ENCODE measurements at regions not wholly inside any gene's neighbourhood (a gene's known extent, or its start where the extent isn't known, plus 50 kb on each side); places are given as distances from the start of the nearest gene placed in this dataset.

- DNase-seq (ENCODE audit: low spot score): no peak
Observed at GRCh38 chrY:15510288-15510687, 986.0 kb downstream of the NLGN4Y start.

DNA sequence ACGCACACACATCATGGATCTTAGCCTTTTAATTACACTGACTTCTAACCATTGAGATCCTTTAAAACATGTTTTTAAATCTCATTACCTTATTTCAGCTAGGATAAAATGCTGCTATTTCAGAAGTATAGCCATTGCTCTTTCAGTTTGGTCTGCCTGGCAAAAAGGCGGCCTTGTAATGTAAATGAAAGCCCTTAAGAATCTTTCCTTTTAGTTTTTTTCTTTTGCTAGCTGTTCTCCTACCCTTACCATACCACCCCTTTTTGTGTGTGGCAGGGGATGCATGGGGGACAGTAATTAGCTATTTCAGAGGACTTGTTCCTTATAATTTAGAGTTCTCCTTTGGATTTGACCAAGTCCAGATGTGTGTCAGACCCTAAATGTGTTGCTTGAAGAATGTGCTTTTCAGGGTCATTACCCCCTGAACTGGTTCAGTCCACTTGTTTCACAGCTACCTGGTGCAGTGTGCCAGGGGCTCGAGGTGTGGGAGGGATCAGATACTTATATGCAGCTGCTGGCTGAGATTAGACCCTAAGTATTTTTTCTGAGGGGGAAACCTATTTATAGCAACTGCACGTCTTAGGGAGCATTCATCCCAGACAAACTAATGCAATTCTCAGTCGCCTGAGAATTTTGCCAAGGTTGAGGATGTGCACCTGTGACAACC lies 986.8 kb downstream of the NLGN4Y start:
- no peak for DNase-seq (ENCODE audit: low spot score)

GRCh38 chrY:15535131-15535530 lies 1010.8 kb downstream of the NLGN4Y start:
- no peak for DNase-seq (ENCODE audit: low spot score)

- no peak for DNase-seq (ENCODE audit: low spot score)
Observed at GRCh38 chrY:15535784-15536511, 1011.6 kb downstream of the NLGN4Y start.

DNA sequence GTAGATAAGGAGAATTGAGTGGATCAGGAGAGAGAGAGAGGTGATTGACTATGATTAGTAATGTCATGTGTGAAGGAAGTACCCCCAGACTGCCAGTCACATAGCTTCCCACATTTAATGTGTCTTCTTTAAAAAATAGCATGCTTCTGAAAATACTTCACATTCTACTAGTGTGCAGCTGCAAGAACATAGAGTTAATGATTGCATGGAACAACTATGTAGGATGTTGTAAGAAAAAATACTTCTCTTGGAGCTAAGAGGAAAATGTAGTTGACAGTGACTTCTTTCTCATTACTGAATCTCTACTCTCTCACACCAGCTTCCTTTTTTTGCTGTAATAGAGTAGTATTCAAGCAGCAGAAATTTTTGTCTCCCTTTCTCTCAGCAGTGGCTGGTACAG lies 1016.2 kb downstream of the NLGN4Y start:
- DNase-seq (ENCODE audit: low spot score): no peak

DNA sequence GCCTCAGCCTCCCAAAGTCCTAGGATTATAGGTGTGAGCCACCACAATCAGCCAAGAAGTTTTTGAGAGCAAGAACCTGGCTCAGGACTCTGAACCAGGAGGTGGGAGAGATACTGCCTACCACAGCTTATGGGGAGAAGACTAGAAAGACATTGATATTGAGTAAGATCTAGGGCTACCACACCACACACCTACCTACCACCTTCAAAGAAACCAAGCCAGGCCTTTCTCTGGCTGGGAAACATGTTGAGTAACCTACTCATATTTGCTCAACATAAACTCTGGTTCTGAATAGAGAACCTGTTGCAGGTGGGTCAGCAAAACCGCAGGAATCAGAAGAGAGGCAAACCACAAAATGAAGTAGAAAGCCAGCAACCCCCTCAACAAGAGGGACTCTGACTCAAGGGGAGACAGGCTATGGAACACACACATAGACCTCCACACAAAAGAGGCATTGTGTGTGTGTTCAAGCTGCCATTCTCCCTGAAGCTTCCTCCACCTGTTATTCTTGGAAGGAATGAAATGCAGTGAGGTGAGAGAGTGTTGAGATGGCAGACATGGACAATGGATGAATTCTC lies 1021.9 kb downstream of the NLGN4Y start:
- no peak for DNase-seq (ENCODE audit: low spot score)

GRCh38 chrY:15552074-15552473 lies 1027.7 kb downstream of the NLGN4Y start:
- DNase-seq (ENCODE audit: low spot score): no peak

DNA sequence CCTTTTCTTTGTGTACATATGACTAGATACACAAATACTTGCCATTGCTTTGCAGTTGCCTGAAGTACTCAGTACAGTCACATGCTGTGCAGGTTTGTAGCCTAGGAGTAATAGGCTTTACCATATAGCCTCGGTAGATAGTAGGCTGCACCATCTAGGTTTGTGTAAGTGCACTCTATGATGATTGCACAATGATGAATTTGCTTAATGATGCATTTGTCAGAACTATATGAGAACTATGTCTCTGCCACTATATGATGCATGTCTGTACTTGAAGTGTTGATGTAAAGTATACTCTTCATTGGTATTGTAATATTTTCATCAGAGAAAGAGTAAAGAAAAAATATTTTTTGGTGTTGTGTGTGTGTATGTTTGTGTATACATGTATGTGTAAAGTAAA lies 1030.7 kb downstream of the NLGN4Y start:
- DNase-seq (ENCODE audit: low spot score): no peak

DNA sequence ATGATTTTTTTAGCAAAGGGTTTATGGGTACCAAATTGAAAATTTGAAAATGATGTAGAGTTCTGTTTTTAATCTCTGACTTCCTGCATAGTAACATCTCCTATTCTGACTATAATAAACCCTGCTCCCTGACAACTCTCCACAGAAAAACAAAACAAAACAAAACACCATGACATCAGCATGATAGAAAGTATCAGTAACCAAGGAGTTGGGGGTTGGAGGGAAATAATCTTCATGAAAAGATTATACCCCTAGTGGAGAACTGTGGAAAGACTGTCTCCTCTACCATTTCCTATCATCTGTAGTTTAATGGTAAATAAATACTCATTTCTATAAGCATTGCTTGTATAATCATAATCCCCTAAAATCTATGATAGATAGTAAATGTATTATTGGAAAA lies 1034.8 kb downstream of the NLGN4Y start:
- no peak for DNase-seq (ENCODE audit: low spot score)

- DNase-seq (ENCODE audit: low spot score): no peak
Observed at GRCh38 chrY:15560840-15561239, 1036.5 kb downstream of the NLGN4Y start.

- DNase-seq (ENCODE audit: low spot score): no peak
Observed at GRCh38 chrY:15561501-15562289, 1037.4 kb downstream of the NLGN4Y start.

DNA sequence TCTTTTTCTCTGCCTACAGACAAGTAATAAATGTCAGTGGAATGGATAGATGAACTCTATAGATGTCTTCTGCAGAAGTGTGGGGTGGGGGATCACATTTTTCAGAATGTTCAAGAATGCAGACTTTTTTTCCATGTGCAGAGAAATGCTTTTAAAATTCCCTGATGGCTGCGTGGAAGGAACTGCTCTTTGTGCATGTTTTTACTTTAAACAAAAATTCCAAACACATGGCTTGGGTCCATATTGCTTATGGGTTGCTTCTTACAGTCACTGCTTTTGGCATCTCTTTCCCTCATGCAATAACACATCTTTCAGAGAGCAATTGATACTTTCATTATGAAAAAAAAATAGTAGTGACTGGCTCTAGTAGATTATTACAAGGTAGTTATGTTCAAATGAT lies 1053.6 kb downstream of the NLGN4Y start:
- DNase-seq (ENCODE audit: low spot score): no peak

DNA sequence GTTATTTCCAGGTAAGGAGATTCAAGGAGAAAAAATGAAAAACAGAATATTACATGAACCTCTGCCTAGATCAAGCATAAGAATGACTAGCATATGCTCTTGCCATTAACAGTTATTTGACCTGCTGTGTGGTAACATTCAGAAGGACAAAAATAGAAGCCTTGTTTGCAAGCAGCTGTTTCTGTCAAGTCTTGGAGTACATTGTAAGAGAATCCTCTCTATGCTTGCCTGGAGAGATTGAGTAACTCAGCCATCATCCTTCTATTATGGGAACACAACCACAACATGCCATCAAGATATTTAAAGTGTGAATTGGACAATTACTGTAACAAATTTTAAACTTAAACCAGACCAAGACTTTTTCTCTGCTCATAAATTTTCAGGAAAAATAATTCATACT lies 1054.4 kb downstream of the NLGN4Y start:
- DNase-seq (ENCODE audit: low spot score): no peak

DNA sequence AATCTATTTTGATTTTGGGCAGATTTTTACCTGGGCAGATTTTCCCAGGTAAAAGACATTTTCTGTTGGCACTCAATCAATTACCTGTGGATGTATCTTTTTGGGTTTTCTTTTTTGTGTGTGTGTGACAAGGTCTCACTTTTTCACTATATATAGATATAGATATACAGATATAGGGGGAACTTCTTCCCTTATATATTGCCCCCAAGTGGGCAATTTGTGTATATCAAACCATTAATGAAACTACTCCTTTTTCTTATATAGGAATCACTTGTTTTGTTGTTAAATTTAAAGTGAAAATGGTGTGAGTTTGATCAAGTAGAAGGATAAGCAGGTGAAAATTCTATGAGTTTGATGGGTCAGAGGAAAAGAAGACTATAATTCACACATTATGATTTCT lies 1054.9 kb downstream of the NLGN4Y start:
- DNase-seq (ENCODE audit: low spot score): no peak

- no peak for DNase-seq (ENCODE audit: low spot score)
Observed at GRCh38 chrY:15583111-15583510, 1058.8 kb downstream of the NLGN4Y start.

DNA sequence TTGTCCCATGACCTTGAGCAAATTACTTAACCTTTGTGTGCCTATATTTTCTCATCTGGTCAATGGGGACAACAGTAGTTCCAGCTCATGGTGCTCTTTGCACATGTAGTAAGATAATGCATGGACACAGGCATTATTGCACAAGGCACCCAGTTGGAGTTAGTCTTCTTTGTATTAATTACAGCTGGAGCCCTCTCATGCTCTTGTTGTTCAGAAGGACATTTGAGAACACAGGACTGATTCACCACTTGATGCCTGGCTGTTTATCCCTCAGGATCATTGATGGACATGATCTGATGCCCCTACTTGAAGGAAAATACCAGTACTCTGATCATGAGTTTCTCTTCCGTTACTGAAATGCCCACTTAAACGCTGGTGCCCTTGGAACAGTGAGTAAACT lies 1068.6 kb downstream of the NLGN4Y start:
- no peak for DNase-seq (ENCODE audit: low spot score)

DNA sequence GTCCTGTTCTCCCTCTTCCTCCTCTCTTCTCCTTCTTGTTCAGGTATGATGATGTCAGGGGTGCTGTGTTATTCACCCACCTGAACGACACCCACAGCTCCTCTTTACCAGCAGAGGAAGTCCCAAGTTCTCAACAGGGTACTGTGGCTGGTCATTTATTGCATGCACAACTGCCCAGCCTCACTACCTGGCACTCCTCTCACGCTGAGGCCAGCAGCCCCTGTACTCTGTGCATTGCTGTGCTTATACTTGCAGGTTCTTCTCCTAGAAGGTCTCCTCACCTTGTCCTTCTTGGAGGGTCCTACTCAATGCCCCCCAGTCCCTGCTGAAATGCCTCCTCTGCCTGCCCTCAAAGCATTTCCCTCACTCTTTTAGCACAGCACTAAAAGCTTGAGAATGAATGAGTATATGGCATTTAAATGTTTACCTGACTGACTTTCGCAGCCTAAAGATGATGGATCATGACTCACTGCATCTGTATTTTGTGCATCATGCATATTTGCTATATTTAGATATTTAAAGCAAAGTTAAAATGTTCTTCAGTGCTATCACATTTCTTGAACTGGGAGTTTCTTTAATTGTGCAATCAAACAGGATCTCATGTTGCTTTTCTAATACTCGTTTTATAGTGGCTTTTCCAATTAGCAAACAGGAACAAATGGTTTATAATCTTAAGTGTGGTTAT lies 1069.3 kb downstream of the NLGN4Y start:
- DNase-seq (ENCODE audit: low spot score): no peak

- DNase-seq (ENCODE audit: low spot score): no peak
Observed at GRCh38 chrY:15594179-15594578, 1069.8 kb downstream of the NLGN4Y start.

DNA sequence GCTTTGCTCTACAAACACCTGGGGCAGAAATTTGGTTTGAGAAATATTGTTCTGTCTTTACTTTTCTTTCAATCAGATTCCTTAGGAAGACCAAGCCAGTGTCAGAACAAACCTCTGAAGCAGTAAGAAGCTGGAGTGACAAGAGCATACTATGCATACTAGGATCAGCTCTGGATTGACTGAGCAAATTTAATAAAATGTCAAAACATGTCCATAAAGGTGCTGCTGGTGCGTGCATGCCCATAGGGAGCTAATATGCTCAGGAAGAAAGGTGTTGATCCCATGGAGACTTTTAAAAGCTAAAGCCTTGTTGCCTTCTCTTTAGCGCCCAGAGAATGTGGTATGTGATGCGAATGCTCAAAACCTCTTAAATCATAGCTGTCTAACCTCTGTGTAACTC lies 1076.2 kb downstream of the NLGN4Y start:
- no peak for DNase-seq (ENCODE audit: low spot score)

- no peak for DNase-seq (ENCODE audit: low spot score)
Observed at GRCh38 chrY:15624370-15624769, 1100.0 kb downstream of the NLGN4Y start.

- DNase-seq (ENCODE audit: low spot score): no peak
Observed at GRCh38 chrY:15624928-15625327, 1100.6 kb downstream of the NLGN4Y start.

- DNase-seq (ENCODE audit: low spot score): no peak
Observed at GRCh38 chrY:15648198-15648597, 1123.9 kb downstream of the NLGN4Y start.
